ENCODE measurements at regions not wholly inside any gene's neighbourhood (a gene's known extent, or its start where the extent isn't known, plus 50 kb on each side); places are given as distances from the start of the nearest gene placed in this dataset.
"Not testable (repeated sequence)": the region's sequence is repeated elsewhere in the genome, so short reads cannot be mapped to it uniquely, and the experiment has no call there.

DNA sequence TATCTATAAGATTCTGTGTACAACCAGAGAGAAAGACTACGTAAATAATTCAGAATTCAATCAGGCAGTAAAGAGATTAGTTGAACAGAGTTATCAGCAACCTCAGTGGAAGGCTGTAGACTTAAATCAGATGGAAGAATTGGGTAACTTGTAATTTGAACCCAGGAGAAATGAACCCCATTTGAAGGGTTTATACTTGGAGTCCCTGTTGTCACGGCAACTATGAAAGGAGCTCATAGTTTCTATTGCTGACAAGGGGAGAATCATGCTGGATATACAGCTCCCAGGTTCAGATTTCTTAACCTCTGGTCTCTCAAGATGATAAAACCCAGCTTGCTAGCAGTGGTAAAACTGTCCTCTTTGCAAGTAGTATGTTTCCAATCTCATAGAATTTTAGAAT lies 54.4 kb upstream of the BMP4 start:
- H3K27ac Mint-ChIP-seq = no peak overlapping the region
- ATAC-seq (replicated peaks) (no peak), DNase-seq (no peak)
- no peak overlapping the region for H3K4me3 Mint-ChIP-seq
- no peaks in the 10 kb centered on the region for H3K36me3 Mint-ChIP-seq (ENCODE audit: insufficient read depth)
- H3K4me1 Mint-ChIP-seq (ENCODE audit: low read depth in 2 of 2) = no peaks in the 10 kb centered on the region
- H3K27me3 Mint-ChIP-seq = no peaks in the 10 kb centered on the region
- H3K9me3 Mint-ChIP-seq = peaks cover 13 to 16% of the 10 kb centered on the region in 2 donors

DNA sequence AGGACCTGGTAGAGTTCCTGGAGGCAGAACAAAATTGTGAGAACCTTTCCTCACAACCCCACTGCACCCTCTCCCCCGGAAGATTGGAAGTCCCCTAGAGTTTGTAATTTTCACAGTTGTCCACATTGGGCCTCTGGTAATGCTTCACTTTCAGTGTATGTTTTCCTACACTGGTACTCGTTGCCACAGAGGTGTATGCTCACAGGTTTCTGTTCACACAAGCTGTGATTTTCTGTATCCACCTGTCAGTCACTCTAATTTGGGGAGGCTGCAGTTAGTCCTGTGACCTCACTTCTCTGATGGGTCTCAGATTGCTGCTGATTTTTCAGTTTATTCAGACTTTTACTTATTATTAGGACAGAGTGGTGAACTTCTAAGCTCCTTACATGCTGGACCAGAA lies 66.4 kb upstream of the BMP4 start:
- Mint-ChIP-seq H3K36me3 (ENCODE audit: insufficient read depth) (no peaks in the 10 kb centered on the region), H3K27ac (no peak overlapping the region), H3K4me1 (ENCODE audit: low read depth in 2 of 2) (no peaks in the 10 kb centered on the region), H3K4me3 (no peak overlapping the region), H3K9me3 (no peaks in the 10 kb centered on the region), H3K27me3 (no peaks in the 10 kb centered on the region)
- no peak for ATAC-seq (replicated peaks)
- DNase-seq = no peak

DNA sequence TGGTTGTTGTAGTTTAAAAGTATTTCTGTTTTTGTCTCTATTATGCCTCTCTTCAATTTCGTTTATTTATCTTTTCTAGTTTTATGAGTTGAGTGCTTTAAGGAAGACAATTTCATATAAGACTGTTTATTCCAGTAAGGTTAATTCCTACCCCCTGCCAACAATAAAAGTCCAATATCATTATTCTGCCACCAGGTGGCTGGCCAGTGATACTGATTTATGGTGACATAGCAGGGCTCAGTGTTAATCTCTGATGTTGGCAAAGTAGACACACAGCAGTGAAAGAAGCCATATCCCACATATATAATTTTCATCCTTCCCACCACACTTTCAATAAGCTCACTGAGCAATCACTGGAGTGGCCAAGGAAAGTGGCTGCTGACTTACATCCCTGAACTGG lies 69.0 kb upstream of the BMP4 start:
- no peaks in the 10 kb centered on the region for H3K36me3 Mint-ChIP-seq (ENCODE audit: insufficient read depth)
- H3K4me1 Mint-ChIP-seq (ENCODE audit: low read depth in 2 of 2) = no peaks in the 10 kb centered on the region
- no peak overlapping the region for H3K27ac Mint-ChIP-seq
- DNase-seq (no peak), ATAC-seq (replicated peaks) (no peak)
- H3K27me3 Mint-ChIP-seq = no peaks in the 10 kb centered on the region
- no peaks in the 10 kb centered on the region for H3K9me3 Mint-ChIP-seq
- H3K4me3 Mint-ChIP-seq = no peak overlapping the region

DNA sequence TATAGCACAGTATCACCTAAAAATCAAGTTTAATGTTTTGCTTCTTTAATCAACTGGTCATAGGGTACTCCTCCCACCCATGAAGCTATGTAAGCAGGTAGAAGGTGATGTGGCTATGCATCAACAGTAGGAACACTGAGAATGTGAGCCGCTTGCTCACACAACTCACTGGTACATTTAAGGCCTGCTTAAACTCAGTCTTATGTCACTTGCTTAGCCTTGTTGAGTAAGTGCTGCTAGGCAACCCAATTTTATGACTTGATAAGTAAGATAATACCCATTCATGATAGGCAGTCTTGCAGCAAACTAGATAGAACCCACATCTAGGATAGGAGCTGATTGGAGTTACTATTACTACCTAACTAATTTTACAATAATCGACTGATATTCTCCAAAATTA lies 70.0 kb upstream of the BMP4 start:
- Mint-ChIP-seq H3K27ac (no peak overlapping the region), H3K9me3 (no peaks in the 10 kb centered on the region), H3K4me3 (no peak overlapping the region), H3K36me3 (ENCODE audit: insufficient read depth) (no peaks in the 10 kb centered on the region), H3K4me1 (ENCODE audit: low read depth in 2 of 2) (no peaks in the 10 kb centered on the region), H3K27me3 (no peaks in the 10 kb centered on the region)
- DNase-seq (no peak), ATAC-seq (replicated peaks) (no peak)

DNA sequence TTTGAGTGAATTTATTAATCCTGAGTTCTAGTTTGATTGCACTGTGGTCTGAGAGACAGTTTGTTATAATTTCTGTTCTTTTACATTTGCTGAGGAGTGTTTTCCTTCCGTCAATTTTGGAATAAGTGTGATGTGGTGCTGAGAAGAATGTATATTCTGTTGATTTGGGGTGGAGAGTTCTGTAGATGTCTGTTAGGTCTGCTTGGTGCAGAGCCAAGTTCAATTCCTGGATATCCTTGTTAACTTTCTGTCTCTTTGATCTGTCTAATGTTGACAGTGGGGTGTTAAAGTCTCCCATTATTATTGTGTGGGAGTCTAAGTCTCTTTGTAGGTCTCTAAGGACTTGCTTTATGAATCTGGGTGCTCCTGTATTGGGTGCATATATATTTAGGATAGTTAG lies 74.4 kb upstream of the BMP4 start:
- H3K36me3 Mint-ChIP-seq (ENCODE audit: insufficient read depth); H3K4me3 Mint-ChIP-seq; DNase-seq; H3K4me1 Mint-ChIP-seq (ENCODE audit: low read depth in 2 of 2); H3K27ac Mint-ChIP-seq; ATAC-seq (replicated peaks); H3K27me3 Mint-ChIP-seq: not testable (repeated sequence)
- H3K9me3 Mint-ChIP-seq = peaks cover 1 to 15% of the 10 kb centered on the region in 2 donors

- H3K4me3 Mint-ChIP-seq; H3K27me3 Mint-ChIP-seq; ATAC-seq (replicated peaks); H3K4me1 Mint-ChIP-seq (ENCODE audit: low read depth in 2 of 2); H3K36me3 Mint-ChIP-seq (ENCODE audit: insufficient read depth); H3K27ac Mint-ChIP-seq; DNase-seq: not testable (repeated sequence)
- peaks cover 1 to 15% of the 10 kb centered on the region in 2 donors for H3K9me3 Mint-ChIP-seq
Measured at GRCh38 chr14:54033285-54033684, 76.7 kb upstream of the BMP4 start.

GRCh38 chr14:54038724-54039123 lies 82.1 kb upstream of the BMP4 start:
- DNase-seq (no peak), ATAC-seq (replicated peaks) (no peak)
- Mint-ChIP-seq H3K27ac (no peak overlapping the region), H3K36me3 (ENCODE audit: insufficient read depth) (no peaks in the 10 kb centered on the region), H3K4me3 (no peak overlapping the region), H3K9me3 (peaks cover 2 to 8% of the 10 kb centered on the region in 2 donors), H3K4me1 (ENCODE audit: low read depth in 2 of 2) (no peaks in the 10 kb centered on the region), H3K27me3 (no peaks in the 10 kb centered on the region)

DNA sequence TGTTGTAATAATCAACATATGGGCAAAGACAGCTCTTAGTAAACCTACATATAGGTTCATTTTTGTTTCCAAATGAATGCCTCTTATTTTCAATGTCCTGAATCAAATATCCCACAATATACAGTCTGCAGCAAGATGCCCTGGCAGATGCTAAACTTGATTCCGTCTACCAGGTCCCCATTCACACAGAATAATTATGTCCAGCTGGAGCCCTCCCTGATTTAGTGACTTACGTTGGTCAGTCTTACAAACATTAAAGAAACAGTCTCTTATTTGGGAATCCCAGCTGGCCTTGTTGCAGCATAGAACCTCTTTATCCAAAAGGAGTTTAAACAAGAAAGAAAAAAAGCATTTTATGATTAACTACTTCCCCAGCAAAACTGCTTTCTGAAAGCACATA lies 82.7 kb upstream of the BMP4 start:
- H3K36me3 Mint-ChIP-seq (ENCODE audit: insufficient read depth) = no peaks in the 10 kb centered on the region
- DNase-seq (no peak), ATAC-seq (replicated peaks) (no peak)
- no peak overlapping the region for H3K27ac Mint-ChIP-seq
- H3K9me3 Mint-ChIP-seq = peaks cover 2 to 8% of the 10 kb centered on the region in 2 donors
- no peak overlapping the region for H3K4me3 Mint-ChIP-seq
- no peaks in the 10 kb centered on the region for H3K27me3 Mint-ChIP-seq
- H3K4me1 Mint-ChIP-seq (ENCODE audit: low read depth in 2 of 2) = no peaks in the 10 kb centered on the region

DNA sequence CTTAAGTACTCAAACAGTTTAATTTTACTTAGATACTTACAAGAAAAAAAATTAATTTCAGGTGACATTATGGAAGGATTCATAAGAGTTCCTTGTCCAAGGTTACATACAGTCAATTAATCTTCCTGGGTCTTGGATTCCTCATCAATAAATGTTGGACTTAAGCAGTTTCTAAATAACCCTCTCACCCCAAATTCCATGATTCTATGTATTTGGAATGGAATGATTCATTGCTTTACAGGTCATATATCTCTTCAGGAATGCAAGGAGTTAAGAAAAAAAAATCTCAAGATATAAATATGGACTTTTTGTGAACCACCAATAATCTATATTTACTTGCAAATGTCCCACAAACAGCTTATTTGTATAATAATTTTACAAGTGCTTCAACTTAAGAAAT lies 84.2 kb upstream of the BMP4 start:
- Mint-ChIP-seq H3K27me3 (no peaks in the 10 kb centered on the region), H3K36me3 (ENCODE audit: insufficient read depth) (no peaks in the 10 kb centered on the region), H3K27ac (no peak overlapping the region), H3K4me3 (no peak overlapping the region), H3K4me1 (ENCODE audit: low read depth in 2 of 2) (no peaks in the 10 kb centered on the region), H3K9me3 (peaks cover 0 to 2% of the 10 kb centered on the region in 2 donors)
- DNase-seq (no peak), ATAC-seq (replicated peaks) (no peak)

DNA sequence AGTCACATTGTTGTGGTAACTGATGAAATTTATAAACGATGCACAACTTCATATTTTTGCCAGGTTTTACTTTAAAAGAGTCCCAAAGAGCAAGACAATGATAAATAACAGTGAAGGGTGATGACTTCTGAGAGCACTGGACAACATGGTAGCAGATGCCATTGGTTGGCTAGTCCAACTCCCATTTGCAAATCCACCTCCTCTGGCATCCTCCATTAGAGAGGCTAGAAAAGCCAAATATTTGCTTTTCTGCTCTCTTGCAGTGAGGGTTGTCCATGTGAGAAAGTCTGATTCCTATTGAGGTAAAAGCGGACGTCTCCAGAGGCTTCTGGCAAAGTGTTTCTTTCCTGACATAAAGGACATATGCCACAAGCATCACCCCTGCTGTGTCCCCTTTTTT lies 89.6 kb upstream of the BMP4 start:
- no peaks in the 10 kb centered on the region for H3K4me1 Mint-ChIP-seq (ENCODE audit: low read depth in 2 of 2)
- H3K4me3 Mint-ChIP-seq = no peak overlapping the region
- H3K27ac Mint-ChIP-seq = no peak overlapping the region
- H3K9me3 Mint-ChIP-seq = peaks cover 0 to 8% of the 10 kb centered on the region in 2 donors
- no peaks in the 10 kb centered on the region for H3K36me3 Mint-ChIP-seq (ENCODE audit: insufficient read depth)
- no peaks in the 10 kb centered on the region for H3K27me3 Mint-ChIP-seq
- DNase-seq = no peak
- ATAC-seq (replicated peaks) = no peak

GRCh38 chr14:54047645-54048308 lies 91.2 kb upstream of the BMP4 start:
- Mint-ChIP-seq H3K4me3 (no peak overlapping the region), H3K27ac (no peak overlapping the region), H3K27me3 (no peaks in the 10 kb centered on the region), H3K4me1 (ENCODE audit: low read depth in 2 of 2) (no peaks in the 10 kb centered on the region), H3K9me3 (peaks cover 0 to 8% of the 10 kb centered on the region in 2 donors), H3K36me3 (ENCODE audit: insufficient read depth) (no peaks in the 10 kb centered on the region)
- ATAC-seq (replicated peaks) = no peak
- DNase-seq = no peak

GRCh38 chr14:54048311-54048710 lies 91.7 kb upstream of the BMP4 start:
- H3K4me1 Mint-ChIP-seq (ENCODE audit: low read depth in 2 of 2) = no peaks in the 10 kb centered on the region
- no peaks in the 10 kb centered on the region for H3K27me3 Mint-ChIP-seq
- no peak overlapping the region for H3K27ac Mint-ChIP-seq
- peaks cover 0 to 8% of the 10 kb centered on the region in 2 donors for H3K9me3 Mint-ChIP-seq
- no peak for DNase-seq
- H3K36me3 Mint-ChIP-seq (ENCODE audit: insufficient read depth) = no peaks in the 10 kb centered on the region
- H3K4me3 Mint-ChIP-seq = no peak overlapping the region
- no peak for ATAC-seq (replicated peaks)

GRCh38 chr14:54048736-54049135 lies 92.1 kb upstream of the BMP4 start:
- Mint-ChIP-seq H3K4me1 (ENCODE audit: low read depth in 2 of 2) (no peaks in the 10 kb centered on the region), H3K9me3 (peaks cover 0 to 8% of the 10 kb centered on the region in 2 donors), H3K27ac (no peak overlapping the region), H3K4me3 (no peak overlapping the region), H3K36me3 (ENCODE audit: insufficient read depth) (no peaks in the 10 kb centered on the region), H3K27me3 (no peaks in the 10 kb centered on the region)
- DNase-seq (no peak), ATAC-seq (replicated peaks) (no peak)

- Mint-ChIP-seq H3K4me3 (no peak overlapping the region), H3K4me1 (ENCODE audit: low read depth in 2 of 2) (no peaks in the 10 kb centered on the region), H3K27ac (no peak overlapping the region), H3K9me3 (peaks cover 4 to 8% of the 10 kb centered on the region in 2 donors), H3K27me3 (no peaks in the 10 kb centered on the region), H3K36me3 (ENCODE audit: insufficient read depth) (no peaks in the 10 kb centered on the region)
- DNase-seq = no peak
- ATAC-seq (replicated peaks) = no peak
Measured at GRCh38 chr14:54050759-54051158, 94.1 kb upstream of the BMP4 start.
